H54 (cell line): ENCODE measurements at regions not wholly inside any gene's neighbourhood (a gene's known extent, or its start where the extent isn't known, plus 50 kb on each side); places are given as distances from the start of the nearest gene placed in this dataset.

ENCODE experiments used
- DNase-seq: peaks from one replicate; pipeline ENCODE4 v3.0.0; 2011; ENCODE audit warnings: low spot score, mixed read lengths; ENCODE audit not compliant: insufficient read length
- FAIRE-seq: peaks from 3 replicates; lab custom pipeline; 2011; peaks lifted over from hg19 to GRCh38; lab: Jason Lieb, UNC
- POLR2A ChIP-seq: IDR thresholded peaks from 2 replicates; pipeline ENCODE4 v1.6.1; 2011; ENCODE audit warnings: low read depth, mild to moderate bottlenecking, low read length

GRCh38 chr17:55584055-55584685, 72.9 kb upstream of the SMIM36 start:
- DNase-seq (no peak), FAIRE-seq (peak; percentile 71)

DNA sequence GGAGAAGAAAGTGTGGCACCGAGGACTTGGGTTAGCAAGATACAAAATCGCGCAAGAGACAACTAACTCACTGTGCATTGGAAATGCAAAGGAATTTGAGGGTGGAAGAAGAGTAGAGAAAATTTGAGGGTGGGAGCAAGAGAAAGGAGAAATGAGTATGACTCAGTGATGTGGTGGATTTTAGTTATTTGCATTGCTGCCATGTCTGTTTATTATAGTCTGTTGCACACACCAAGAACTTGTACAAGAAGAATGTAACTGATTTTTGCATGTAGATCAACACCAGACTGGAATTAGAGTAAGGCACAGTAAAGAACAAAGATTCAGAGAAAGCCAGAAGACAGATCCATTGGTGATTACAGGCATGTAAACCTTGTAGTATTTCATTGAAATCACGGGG, 71.6 kb upstream of the SMIM36 start:
- FAIRE-seq, result no peak

More at GRCh38 chr17:55584055-55584685, 72.9 kb upstream of the SMIM36 start:
- TF ChIP-seq POLR2A, result no peak

DNA sequence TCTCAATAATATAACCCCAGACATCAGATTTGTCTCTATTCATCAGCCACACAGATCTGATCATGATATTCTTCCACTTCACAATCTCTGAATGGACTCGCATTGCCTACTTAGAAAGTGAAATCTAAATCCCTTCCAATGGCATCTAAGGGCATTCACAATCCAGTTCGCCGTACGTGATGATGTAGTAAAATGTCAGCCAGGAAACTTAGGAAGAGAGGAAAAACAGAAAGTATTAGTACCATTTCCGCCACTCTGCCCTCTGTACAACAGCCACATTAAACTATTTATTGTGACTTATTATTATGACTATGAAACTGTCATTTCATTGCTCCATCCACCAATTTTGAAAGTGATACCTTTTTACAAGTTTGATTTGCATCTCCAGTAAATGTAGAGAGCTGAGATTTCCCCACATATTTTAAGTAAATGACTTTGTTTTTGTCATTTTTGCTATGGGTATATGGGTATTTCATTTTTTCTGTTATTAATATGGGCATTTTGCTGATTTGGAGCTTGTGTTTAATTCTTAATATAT, 69.4 kb upstream of the SMIM36 start:
- FAIRE-seq (no peak), DNase-seq (no peak)
- TF ChIP-seq POLR2A, result no peak

More for the DNA sequence above, 71.6 kb upstream of the SMIM36 start:
- DNase-seq, result no peak
- no peak for TF ChIP-seq POLR2A

GRCh38 chr17:55577687-55578086, 66.4 kb upstream of the SMIM36 start:
- peak; percentile 21 for DNase-seq
- no peak for TF ChIP-seq POLR2A
- FAIRE-seq, result no peak

GRCh38 chr17:55576996-55577586, 65.8 kb upstream of the SMIM36 start:
- TF ChIP-seq POLR2A, result no peak
- FAIRE-seq, result peak; percentile 38
- DNase-seq, result no peak

GRCh38 chr17:55576237-55576995, 65.2 kb upstream of the SMIM36 start:
- DNase-seq, result peak; percentile 46
- peak; percentile 53 for FAIRE-seq

GRCh38 chr17:55575058-55575636, 63.9 kb upstream of the SMIM36 start:
- TF ChIP-seq POLR2A, result no peak
- FAIRE-seq, result peak; percentile 41
- DNase-seq, result no peak

More at GRCh38 chr17:55576237-55576995, 65.2 kb upstream of the SMIM36 start:
- no peak for TF ChIP-seq POLR2A

DNA sequence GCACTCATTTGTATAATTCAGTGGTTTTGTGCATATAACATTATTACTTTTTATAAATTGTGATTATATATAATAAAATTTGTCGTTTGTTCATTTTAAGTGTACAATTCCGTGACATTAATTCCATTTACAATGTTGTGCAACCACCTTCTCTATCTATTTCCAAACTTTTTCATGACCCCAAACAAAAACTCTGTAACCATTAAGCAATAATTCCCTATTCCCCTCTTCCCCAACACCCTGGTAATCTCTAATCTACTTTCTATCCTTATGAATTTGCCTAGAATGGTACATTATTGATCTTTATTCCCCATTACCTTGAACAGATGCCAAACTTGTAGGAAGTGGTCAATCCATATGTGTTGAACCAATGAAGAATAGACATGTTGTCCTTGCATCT, 61.3 kb upstream of the SMIM36 start:
- DNase-seq, result no peak
- no peak for FAIRE-seq
- no peak for TF ChIP-seq POLR2A

- FAIRE-seq (no peak), DNase-seq (no peak)
- TF ChIP-seq POLR2A, result no peak
Measured at GRCh38 chr17:55572139-55572538, 60.9 kb upstream of the SMIM36 start.

DNA sequence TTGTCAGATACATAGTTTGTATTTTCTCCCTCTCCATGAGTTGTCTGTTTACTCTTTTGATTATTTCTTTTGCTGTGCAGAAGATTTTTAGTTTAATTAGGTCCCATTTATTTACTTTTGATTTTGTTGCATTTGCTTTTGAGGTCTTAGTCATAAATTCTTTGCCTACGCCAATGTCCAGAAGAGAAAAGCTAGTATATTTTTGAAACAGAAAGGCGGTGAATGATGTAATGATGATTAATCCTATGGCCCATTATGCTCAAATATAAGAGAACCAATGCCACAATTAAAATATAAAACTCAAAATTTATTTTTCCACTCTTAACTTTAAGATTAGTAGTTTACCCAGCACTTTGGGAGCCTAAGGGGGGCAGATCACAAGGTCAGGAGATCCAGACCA, 59.8 kb upstream of the SMIM36 start:
- FAIRE-seq, result no peak
- TF ChIP-seq POLR2A, result no peak
- DNase-seq, result no peak

DNA sequence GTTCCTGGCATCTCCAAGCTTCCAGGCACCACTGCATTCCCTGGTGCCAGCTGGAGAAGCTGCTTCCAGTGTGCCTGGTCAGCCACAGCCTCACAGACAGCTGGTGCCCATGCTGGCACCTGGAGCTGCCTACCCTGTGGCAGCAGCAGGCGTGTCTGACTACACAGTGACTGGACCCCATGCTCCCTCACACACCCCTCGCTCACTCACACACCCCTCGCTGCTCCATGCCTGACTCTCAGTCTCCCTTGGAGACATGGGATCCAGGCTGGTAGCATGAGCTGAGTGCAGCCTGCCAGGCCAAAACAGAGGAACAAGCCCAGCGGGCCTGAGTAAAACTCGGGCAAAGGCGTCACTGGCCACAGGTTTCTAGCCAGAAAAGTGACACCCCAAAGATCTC, 59.1 kb upstream of the SMIM36 start:
- no peak for FAIRE-seq
- DNase-seq, result no peak
- TF ChIP-seq POLR2A, result no peak

DNA sequence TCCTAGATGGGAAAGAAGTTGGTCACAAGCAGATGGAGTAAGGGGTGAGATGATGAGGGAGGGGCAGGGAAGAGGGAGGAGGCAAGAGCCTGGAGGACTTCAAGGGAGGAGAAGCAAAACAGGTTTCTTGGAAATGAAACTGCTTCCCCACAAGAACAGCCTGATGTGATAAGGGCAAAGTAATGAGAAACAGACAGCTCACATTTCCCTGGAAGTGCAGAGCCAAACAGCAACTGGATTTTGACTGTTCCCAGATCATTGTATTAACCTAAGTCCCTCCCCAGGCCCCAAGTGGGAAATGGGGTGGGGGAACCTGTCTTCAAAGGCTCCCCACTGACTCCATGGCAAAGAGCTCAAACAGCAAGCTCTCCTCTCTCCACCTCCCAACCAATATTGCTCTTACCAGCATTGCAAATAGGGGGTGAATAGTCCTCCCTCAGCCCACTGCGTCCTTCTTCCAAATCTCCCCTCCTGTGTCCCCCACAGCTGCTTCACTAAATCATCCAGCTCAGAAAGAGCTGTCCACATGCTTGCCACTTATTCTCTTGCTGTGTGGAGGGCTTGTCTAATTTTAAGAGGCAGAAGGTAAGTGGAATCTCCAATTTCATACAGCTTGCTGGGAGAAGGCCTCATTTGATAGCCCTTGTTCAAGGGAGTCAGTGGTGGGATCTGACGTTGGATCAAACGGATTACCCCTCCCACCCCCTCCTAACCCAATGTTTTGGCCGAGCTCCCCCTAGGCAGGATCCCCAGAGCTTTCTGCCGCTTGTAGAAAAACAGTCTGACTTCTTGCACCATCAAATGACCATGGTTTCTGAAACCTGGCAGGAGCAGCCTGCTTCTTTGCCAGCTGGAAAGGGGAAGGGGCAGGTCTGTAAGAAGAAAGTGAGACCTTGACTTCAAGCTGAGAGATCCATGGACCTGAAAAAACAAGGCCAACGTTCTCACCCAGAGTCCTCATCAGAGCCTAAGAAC, 56.3 kb upstream of the SMIM36 start:
- DNase-seq, result no peak
- FAIRE-seq, result no peak
- no peak for TF ChIP-seq POLR2A

DNA sequence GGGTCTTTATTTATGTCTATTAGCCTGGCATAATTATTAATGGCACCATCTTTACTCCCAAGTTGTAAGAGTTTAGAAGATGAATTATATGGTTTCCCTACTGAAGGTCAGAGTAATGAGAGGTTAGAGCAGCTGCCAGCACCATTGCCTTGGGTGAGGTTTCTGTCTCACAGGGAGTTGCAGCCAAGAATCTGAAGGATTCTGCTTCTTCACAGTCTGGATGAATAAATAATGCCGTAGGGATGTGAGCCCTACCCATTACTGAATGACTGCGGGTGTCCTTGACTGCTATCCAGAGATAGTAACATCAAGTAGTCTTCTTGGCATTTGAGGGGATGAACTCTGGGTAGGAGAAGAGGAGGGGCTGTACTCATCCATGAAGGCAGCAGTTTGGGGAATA, 52.8 kb upstream of the SMIM36 start:
- FAIRE-seq, result no peak
- no peak for DNase-seq

More for the DNA sequence above, 52.8 kb upstream of the SMIM36 start:
- no peak for TF ChIP-seq POLR2A
